GM12878 (cell line): ENCODE measurements at regions not wholly inside any gene's neighbourhood (a gene's known extent, or its start where the extent isn't known, plus 50 kb on each side); places are given as distances from the start of the nearest gene placed in this dataset.

Source experiments
- ATAC-seq: fragments of 200-7000 bp; cut with Tn5 transposase; 3 replicates; pipeline ENCODE4 v1.9.1; 2020; ENCODE audit warnings: mild to moderate bottlenecking, moderate library complexity
- BruUV-seq: library from RNA; stranded (reverse); fragments of 400-500 nt; replicated peaks from 2 replicates; lab custom pipeline; 2021; lab: Mats Ljungman, UMichigan
- CTCF ChIA-PET: fragments of 300-600 bp; sonication (Branson Sonifier 250); formaldehyde crosslinking; extraction: SDS; loops from one replicate; lab custom pipeline; 2021; ENCODE audit warnings: inconsistent platforms; lab: Yijun Ruan, JAX
- POLR2A ChIA-PET: fragments of 350-600 bp; formaldehyde crosslinking; extraction: SDS; loops from one replicate; lab custom pipeline; 2021; ENCODE audit warnings: inconsistent platforms; lab: Charles Lee
- RAD21 ChIA-PET: fragments of 300-600 bp; sonication (Branson Sonifier 250); formaldehyde crosslinking; loops from one replicate; lab custom pipeline; 2023; ENCODE audit warnings: antibody characterized with exemption; ENCODE audit not compliant: unreplicated experiment; lab: Charles Lee
- SMC1A ChIA-PET: fragments of 300-600 bp; sonication (Branson Sonifier 250); formaldehyde crosslinking; loops from one replicate; lab custom pipeline; 2023; ENCODE audit not compliant: unreplicated experiment, uncharacterized antibody; lab: Charles Lee
- DNase-seq: peaks from one replicate; pipeline ENCODE4 v3.0.0-alpha.2; 2011; ENCODE audit warnings: low read depth, low spot score
- FAIRE-seq: peaks from 3 replicates; lab custom pipeline; 2011; peaks lifted over from hg19 to GRCh38; lab: Jason Lieb, UNC
- H2AFZ ChIP-seq: 2 replicates; pipeline ENCODE4 v1.6.0; 2011; ENCODE audit warnings: low read depth, low read length, control low read depth; ENCODE audit not compliant: control insufficient read depth
- H3K27ac ChIP-seq: 2 replicates; pipeline ENCODE4 v1.5.1; 2011; ENCODE audit warnings: control low read depth; ENCODE audit not compliant: control insufficient read depth, insufficient read depth
- H3K27me3 ChIP-seq, 2 experiments: replicated peaks in 1 of 2; 2 replicates each; pipeline versions ENCODE4 v1.6.0 to v1.6.1; 2011; ENCODE audit warnings: low read length in 1 of 2; ENCODE audit not compliant: control insufficient read depth in 2 of 2, insufficient read depth in 2 of 2
- H3K36me3 ChIP-seq, 2 experiments: 2 replicates each; pipeline ENCODE4 v1.5.1; 2011; ENCODE audit warnings: low read length in 1 of 2; ENCODE audit not compliant: control insufficient read depth in 2 of 2, insufficient read depth in 2 of 2
- H3K4me1 ChIP-seq: 2 replicates; pipeline ENCODE4 v1.6.1; 2011; ENCODE audit warnings: mild to moderate bottlenecking, low read length, moderate library complexity, mixed read lengths; ENCODE audit not compliant: control insufficient read depth, insufficient read depth
- H3K4me2 ChIP-seq: 2 replicates; pipeline ENCODE4 v1.6.0; 2011; ENCODE audit warnings: control low read depth; ENCODE audit not compliant: control insufficient read depth, insufficient read depth
- H3K4me3 ChIP-seq: fragments of 200-600 bp; sonication (generic); 2 replicates; pipeline ENCODE4 v1.5.1; 2016
- H3K79me2 ChIP-seq: 2 replicates; pipeline ENCODE4 v1.6.0; 2011; ENCODE audit warnings: low read length; ENCODE audit not compliant: control insufficient read depth, insufficient read depth
- H3K9ac ChIP-seq: 2 replicates; pipeline ENCODE4 v1.8.0; 2011; ENCODE audit warnings: low read length, control low read depth, mixed read lengths; ENCODE audit not compliant: control insufficient read depth, insufficient read depth
- H3K9me3 ChIP-seq: replicated peaks from 3 replicates; pipeline ENCODE4 v1.5.1; 2011; ENCODE audit warnings: mild to moderate bottlenecking, low read length; ENCODE audit not compliant: control insufficient read depth, insufficient read depth
- H4K20me1 ChIP-seq: 2 replicates; pipeline ENCODE4 v1.6.0; 2011; ENCODE audit not compliant: control insufficient read depth, insufficient read depth
- BMI1 ChIP-seq: fragments of 450-650 bp; IDR thresholded peaks from 2 replicates; pipeline ENCODE4 v1.6.1; 2016; ENCODE audit warnings: mild to moderate bottlenecking, moderate library complexity, borderline replicate concordance
- IRF4 ChIP-seq: IDR thresholded peaks from 2 replicates; pipeline ENCODE4 v1.6.1; 2011; ENCODE audit warnings: low read depth, low read length
- MYC ChIP-seq: IDR thresholded peaks from 2 replicates; pipeline ENCODE4 v1.6.1; 2011; ENCODE audit warnings: mild to moderate bottlenecking, low read length, moderate library complexity, inconsistent platforms; ENCODE audit not compliant: insufficient read depth, insufficient replicate concordance, insufficient read length, severe bottlenecking
- NBN ChIP-seq: fragments of 450-650 bp; IDR thresholded peaks from 2 replicates; pipeline ENCODE4 v1.6.1; 2016
- NRF1 ChIP-seq: conservative IDR thresholded peaks from 2 replicates; pipeline ENCODE4 v1.6.1; 2011; ENCODE audit warnings: mild to moderate bottlenecking, low read depth, low read length, improper control_type of control experiment
- PAX8 ChIP-seq: fragments of 450-650 bp; IDR thresholded peaks from 2 replicates; pipeline ENCODE4 v1.6.1; 2017; ENCODE audit warnings: mild to moderate bottlenecking, moderate library complexity
- RUNX3 ChIP-seq: IDR thresholded peaks from 2 replicates; pipeline ENCODE4 v1.6.1; 2012; ENCODE audit warnings: low read length, inconsistent platforms
- SP1 ChIP-seq: IDR thresholded peaks from one replicate; pipeline ENCODE4 v1.6.1; 2011; ENCODE audit warnings: low read depth, low read length
- SPI1 ChIP-seq: IDR thresholded peaks from 2 replicates; pipeline ENCODE4 v1.6.1; 2011; ENCODE audit warnings: low read depth, mild to moderate bottlenecking, low read length, moderate library complexity, borderline replicate concordance; ENCODE audit not compliant: insufficient read depth
- TBL1XR1 ChIP-seq: IDR thresholded peaks from 2 replicates; pipeline ENCODE4 v1.6.1; 2012; ENCODE audit warnings: low read depth, low read length, improper control_type of control experiment
- USF1 ChIP-seq: IDR thresholded peaks from 2 replicates; pipeline ENCODE4 v1.6.1; 2011; ENCODE audit warnings: borderline replicate concordance, low read depth, mild to moderate bottlenecking, moderate library complexity, mixed read lengths, low read length; ENCODE audit not compliant: insufficient read depth; ENCODE audit errors: extremely low read length
- YY1 ChIP-seq: IDR thresholded peaks from 2 replicates; pipeline ENCODE4 v1.6.1; 2011; ENCODE audit warnings: low read depth, mild to moderate bottlenecking, low read length
- ZNF274 ChIP-seq: IDR thresholded peaks from one replicate; pipeline ENCODE4 v1.8.0; 2011; ENCODE audit not compliant: insufficient read length, insufficient read depth
- WGBS: methylation state at CpG from one replicate; pipeline ENCODE4 v1.1.6; 2016; ENCODE audit warnings: low lambda C conversion rate; ENCODE audit not compliant: insufficient replicate concordance, insufficient coverage; ENCODE audit errors: missing lambda C conversion rate; 5-methylcytosine and 5-hydroxymethylcytosine counted together
- in situ Hi-C: fragments of 300-500 bp; cut with MboI; formaldehyde crosslinking; loops from 9 replicates; pipeline ENCODE4 v1.14.3; 2018; ENCODE audit warnings: mixed read lengths
- intact Hi-C: fragments of 100-400 bp; cut with micrococcal nuclease; formaldehyde crosslinking; loops from one replicate; pipeline ENCODE4 v1.14.2; 2022; ENCODE audit not compliant: unreplicated experiment

- Histone ChIP-seq H3K4me2 (no peak overlapping the region), H3K27ac (no peak overlapping the region), H3K9ac (no peak overlapping the region), H2AFZ (no peak overlapping the region), H3K4me1 (peaks cover 12% of the 10 kb centered on the region), H3K27me3 (no peaks in the 10 kb centered on the region), H3K4me3 (no peak overlapping the region), H3K9me3 (no peaks in the 10 kb centered on the region; the same call in 2 of the 3 replicates), H4K20me1 (no peaks in the 10 kb centered on the region), H3K36me3 (no peaks in the 10 kb centered on the region), H3K79me2 (no peaks in the 10 kb centered on the region)
- TF ChIP-seq RUNX3 (peak; percentile 52), YY1 (no peak)
- no peak for DNase-seq
- ChIA-PET CTCF (interaction anchor here (0.7 kb wide), 1 partner anchor 71 kb away, joined by 3 read pairs; no protein-coding TSS in a partner anchor), POLR2A (interaction anchor here (0.6 to 1.0 kb wide), 2 partner anchors 20 to 47 kb away, joined by 3 to 4 read pairs; no protein-coding TSS in a partner anchor), RAD21 (interaction anchor here (1.0 to 1.4 kb wide), 3 partner anchors 13 to 31 kb away, joined by 3 to 5 read pairs (median 4); no protein-coding TSS in a partner anchor), SMC1A (interaction anchor here (0.9 to 4.4 kb wide), 9 partner anchors 7 to 41 kb away, joined by 3 to 26 read pairs (median 9); no protein-coding TSS in a partner anchor)
- 0% methylated on average over 2 of the region's 2 CpGs for WGBS
- no peak for FAIRE-seq
- no peak for ATAC-seq
- intact Hi-C loops (no loop called here), in situ Hi-C loops (no loop called here)
- BruUV-seq, result no TSS peak
Measured at GRCh38 chr14:97337670-97338069, 540.5 kb downstream of the VRK1 start.

GRCh38 chr14:97344666-97345065, 547.5 kb downstream of the VRK1 start:
- FAIRE-seq, result no peak
- ChIA-PET CTCF (interaction anchor here (1.0 to 1.4 kb wide), 2 partner anchors 8 to 42 kb away, joined by 3 to 5 read pairs; no protein-coding TSS in a partner anchor), SMC1A (interaction anchor here (0.6 to 2.1 kb wide), 8 partner anchors 8 to 73 kb away, joined by 3 to 9 read pairs (median 4); no protein-coding TSS in a partner anchor), POLR2A (interaction anchor here (0.7 to 0.8 kb wide), 2 partner anchors 10 to 14 kb away, joined by 3 to 4 read pairs; no protein-coding TSS in a partner anchor), RAD21 (interaction anchor here (1.2 to 1.6 kb wide), 2 partner anchors 33 to 37 kb away, joined by 3 to 7 read pairs; no protein-coding TSS in a partner anchor)
- H2AFZ ChIP-seq, result no peak overlapping the region
- intact Hi-C loops (no loop called here), in situ Hi-C loops (no loop called here)
- H3K27me3 ChIP-seq, result no peaks in the 10 kb centered on the region
- H3K9ac ChIP-seq, result no peak overlapping the region
- H3K79me2 ChIP-seq, result no peaks in the 10 kb centered on the region
- no peak for DNase-seq
- no peak overlapping the region for H3K27ac ChIP-seq
- no peaks in the 10 kb centered on the region for H3K4me1 ChIP-seq
- H3K36me3 ChIP-seq, result no peaks in the 10 kb centered on the region
- no peaks in the 10 kb centered on the region; the same call in 2 of the 3 replicates for H3K9me3 ChIP-seq
- H4K20me1 ChIP-seq, result no peaks in the 10 kb centered on the region
- TF ChIP-seq NRF1 (no peak), MYC (no peak), PAX8 (no peak), TBL1XR1 (no peak), USF1 (no peak), NBN (no peak), BMI1 (no peak), IRF4 (no peak), SP1 (no peak), SPI1 (no peak), ZNF274 (no peak)
- BruUV-seq, result no TSS peak
- ATAC-seq, result no peak
- WGBS, result 40% methylated on average over 4 of the region's 4 CpGs
- no peak overlapping the region for H3K4me3 ChIP-seq
- H3K4me2 ChIP-seq, result no peak overlapping the region
